ENCODE measurements at regions not wholly inside any gene's neighbourhood (a gene's known extent, or its start where the extent isn't known, plus 50 kb on each side); places are given as distances from the start of the nearest gene placed in this dataset.

GRCh38 chr16:52283584-52284375 lies 263.2 kb downstream of the TOX3 start:
- Mint-ChIP-seq H3K4me1 (no peaks in the 10 kb centered on the region), H3K4me3 (no peak overlapping the region), H3K9me3 (peaks cover 3% of the 10 kb centered on the region), H3K27ac (no peak overlapping the region), H3K36me3 (no peaks in the 10 kb centered on the region), H3K27me3 (peaks cover 5% of the 10 kb centered on the region)
- no peak for DNase-seq

GRCh38 chr16:52283018-52283417 lies 263.9 kb downstream of the TOX3 start:
- DNase-seq, result no peak
- H3K4me1 Mint-ChIP-seq, result no peaks in the 10 kb centered on the region
- H3K27me3 Mint-ChIP-seq, result peaks cover 5% of the 10 kb centered on the region
- no peak overlapping the region for H3K27ac Mint-ChIP-seq
- H3K9me3 Mint-ChIP-seq, result peaks cover under 1% of the 10 kb centered on the region
- H3K4me3 Mint-ChIP-seq, result no peak overlapping the region
- H3K36me3 Mint-ChIP-seq, result no peaks in the 10 kb centered on the region

GRCh38 chr16:52280086-52280485 lies 266.9 kb downstream of the TOX3 start:
- no peak overlapping the region for H3K27ac Mint-ChIP-seq
- peaks cover 5% of the 10 kb centered on the region for H3K27me3 Mint-ChIP-seq
- H3K9me3 Mint-ChIP-seq, result no peaks in the 10 kb centered on the region
- H3K4me1 Mint-ChIP-seq, result no peaks in the 10 kb centered on the region
- H3K36me3 Mint-ChIP-seq, result no peaks in the 10 kb centered on the region
- H3K4me3 Mint-ChIP-seq, result no peak overlapping the region
- DNase-seq, result no peak

GRCh38 chr16:52271088-52271750 lies 275.7 kb downstream of the TOX3 start:
- H3K4me3 Mint-ChIP-seq, result no peak overlapping the region

GRCh38 chr16:52265446-52265861 lies 281.5 kb downstream of the TOX3 start:
- Mint-ChIP-seq H3K4me3 (no peak overlapping the region), H3K27ac (no peak overlapping the region), H3K4me1 (no peaks in the 10 kb centered on the region), H3K9me3 (no peaks in the 10 kb centered on the region), H3K27me3 (no peaks in the 10 kb centered on the region), H3K36me3 (no peaks in the 10 kb centered on the region)
- no peak for DNase-seq

More at GRCh38 chr16:52271088-52271750, 275.7 kb downstream of the TOX3 start:
- Mint-ChIP-seq H3K27ac (no peak overlapping the region), H3K9me3 (no peaks in the 10 kb centered on the region), H3K4me1 (no peaks in the 10 kb centered on the region), H3K36me3 (no peaks in the 10 kb centered on the region), H3K27me3 (no peaks in the 10 kb centered on the region)
- DNase-seq, result no peak

GRCh38 chr16:52257534-52257933 lies 289.4 kb downstream of the TOX3 start:
- no peaks in the 10 kb centered on the region for H3K4me1 Mint-ChIP-seq
- H3K4me3 Mint-ChIP-seq, result no peak overlapping the region
- no peak overlapping the region for H3K27ac Mint-ChIP-seq
- DNase-seq, result no peak
- no peaks in the 10 kb centered on the region for H3K27me3 Mint-ChIP-seq
- no peaks in the 10 kb centered on the region for H3K9me3 Mint-ChIP-seq
- H3K36me3 Mint-ChIP-seq, result no peaks in the 10 kb centered on the region

GRCh38 chr16:52256310-52257078 lies 290.4 kb downstream of the TOX3 start:
- Mint-ChIP-seq H3K36me3 (no peaks in the 10 kb centered on the region), H3K27me3 (no peaks in the 10 kb centered on the region), H3K9me3 (no peaks in the 10 kb centered on the region), H3K27ac (no peak overlapping the region), H3K4me3 (no peak overlapping the region), H3K4me1 (no peaks in the 10 kb centered on the region)
- DNase-seq, result no peak

GRCh38 chr16:52254746-52255145 lies 292.2 kb downstream of the TOX3 start:
- no peak for DNase-seq
- Mint-ChIP-seq H3K9me3 (no peaks in the 10 kb centered on the region), H3K27ac (no peak overlapping the region), H3K36me3 (no peaks in the 10 kb centered on the region), H3K4me1 (no peaks in the 10 kb centered on the region), H3K27me3 (no peaks in the 10 kb centered on the region), H3K4me3 (no peak overlapping the region)

GRCh38 chr16:52252680-52253079 lies 294.3 kb downstream of the TOX3 start:
- H3K27ac Mint-ChIP-seq, result no peak overlapping the region
- H3K9me3 Mint-ChIP-seq, result peaks cover 8% of the 10 kb centered on the region
- no peak for DNase-seq
- H3K27me3 Mint-ChIP-seq, result no peaks in the 10 kb centered on the region
- no peaks in the 10 kb centered on the region for H3K36me3 Mint-ChIP-seq
- no peaks in the 10 kb centered on the region for H3K4me1 Mint-ChIP-seq
- H3K4me3 Mint-ChIP-seq, result no peak overlapping the region

GRCh38 chr16:52251495-52251894 lies 295.4 kb downstream of the TOX3 start:
- Mint-ChIP-seq H3K4me1 (no peaks in the 10 kb centered on the region), H3K4me3 (no peak overlapping the region), H3K27ac (no peak overlapping the region), H3K27me3 (no peaks in the 10 kb centered on the region), H3K36me3 (no peaks in the 10 kb centered on the region), H3K9me3 (peaks cover 8% of the 10 kb centered on the region)
- no peak for DNase-seq

- Mint-ChIP-seq H3K27me3 (no peaks in the 10 kb centered on the region), H3K36me3 (no peaks in the 10 kb centered on the region), H3K9me3 (peaks cover 10% of the 10 kb centered on the region), H3K4me1 (no peaks in the 10 kb centered on the region), H3K4me3 (no peak overlapping the region), H3K27ac (no peak overlapping the region)
- no peak for DNase-seq
Measured at GRCh38 chr16:52247737-52248136, 299.2 kb downstream of the TOX3 start.

- no peak for DNase-seq
- H3K36me3 Mint-ChIP-seq, result no peaks in the 10 kb centered on the region
- no peaks in the 10 kb centered on the region for H3K9me3 Mint-ChIP-seq
- H3K27ac Mint-ChIP-seq, result no peak overlapping the region
- no peaks in the 10 kb centered on the region for H3K4me1 Mint-ChIP-seq
- no peak overlapping the region for H3K4me3 Mint-ChIP-seq
- H3K27me3 Mint-ChIP-seq, result no peaks in the 10 kb centered on the region
Measured at GRCh38 chr16:52238710-52239109, 308.2 kb downstream of the TOX3 start.

- Mint-ChIP-seq H3K27ac (no peak overlapping the region), H3K36me3 (no peaks in the 10 kb centered on the region), H3K4me1 (no peaks in the 10 kb centered on the region), H3K27me3 (no peaks in the 10 kb centered on the region), H3K4me3 (no peak overlapping the region), H3K9me3 (no peaks in the 10 kb centered on the region)
- no peak for DNase-seq
Measured at GRCh38 chr16:52237823-52238222, 309.1 kb downstream of the TOX3 start.

GRCh38 chr16:52235186-52235585 lies 311.8 kb downstream of the TOX3 start:
- no peaks in the 10 kb centered on the region for H3K36me3 Mint-ChIP-seq
- H3K9me3 Mint-ChIP-seq, result no peaks in the 10 kb centered on the region
- no peaks in the 10 kb centered on the region for H3K27me3 Mint-ChIP-seq
- no peak overlapping the region for H3K4me3 Mint-ChIP-seq
- H3K4me1 Mint-ChIP-seq, result no peaks in the 10 kb centered on the region
- H3K27ac Mint-ChIP-seq, result no peak overlapping the region
- no peak for DNase-seq

- Mint-ChIP-seq H3K36me3 (no peaks in the 10 kb centered on the region), H3K27me3 (no peaks in the 10 kb centered on the region), H3K4me3 (no peak overlapping the region), H3K4me1 (no peaks in the 10 kb centered on the region), H3K9me3 (no peaks in the 10 kb centered on the region), H3K27ac (no peak overlapping the region)
- DNase-seq, result no peak
Measured at GRCh38 chr16:52234626-52235025, 312.3 kb downstream of the TOX3 start.

All from activated naive CD8-positive, alpha-beta T cell treated with anti-CD3 and anti-CD28 coated beads for 36 hours (primary cell).